ENCODE measurements at regions not wholly inside any gene's neighbourhood (a gene's known extent, or its start where the extent isn't known, plus 50 kb on each side); places are given as distances from the start of the nearest gene placed in this dataset.

DNA sequence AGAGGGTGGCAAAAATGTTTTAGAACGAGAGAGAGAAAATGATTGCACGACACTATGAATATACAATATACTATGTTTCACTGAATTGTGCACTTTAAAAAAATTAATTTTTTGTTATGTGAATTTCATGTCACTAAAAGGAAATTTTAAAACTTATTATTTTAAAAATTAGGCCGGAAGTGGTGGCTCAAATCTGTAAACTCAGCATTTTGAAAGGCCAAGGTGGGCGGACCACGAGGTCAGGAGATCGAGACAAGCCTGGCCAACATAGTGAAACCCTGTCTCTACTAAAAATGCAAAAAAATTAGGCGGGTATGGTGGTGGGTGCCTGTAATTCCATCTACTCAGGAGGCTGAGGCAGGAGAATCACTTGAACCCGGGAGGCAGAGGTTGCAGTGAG lies 642.5 kb downstream of the XPNPEP1 start:
- Mint-ChIP-seq H3K27ac (no peak overlapping the region), H3K27me3 (no peaks in the 10 kb centered on the region), H3K9me3 (ENCODE audit: insufficient read depth) (no peaks in the 10 kb centered on the region), H3K4me1 (no peaks in the 10 kb centered on the region), H3K4me3 (no peak overlapping the region)
- WGBS (ENCODE audit: insufficient coverage) = 100% methylated on average over 3 of the region's 8 CpGs
- ATAC-seq (ENCODE audit: low read depth) = no peak
- Histone ChIP-seq H3K27ac (ENCODE audit: low read length in 2 of 2) (no peak overlapping the region), H3K9ac (ENCODE audit: low read length) (no peak overlapping the region), H3K4me3 (ENCODE audit: control extremely low read depth in 1 of 5, extremely low read depth in 1 of 5, insufficient read depth in 1 of 5, low read depth in 2 of 5, low read length in 4 of 5) (no peak overlapping the region), H3K4me2 (replicated peaks; ENCODE audit: low read depth, low read length, poor library complexity, severe bottlenecking) (no peak overlapping the region), H3K27me3 (replicated peaks in 1 of 4; ENCODE audit: control extremely low read depth in 1 of 4, control insufficient read depth in 3 of 4, insufficient read depth in 4 of 4, low read length in 3 of 4) (no peaks in the 10 kb centered on the region), H4K20me1 (ENCODE audit: control insufficient read depth, insufficient read depth, low read length, poor library complexity, severe bottlenecking) (no peaks in the 10 kb centered on the region), H3K79me2 (ENCODE audit: control insufficient read depth, insufficient read depth, low read length) (no peaks in the 10 kb centered on the region), H3K36me3 (replicated peaks in 1 of 2; ENCODE audit: control extremely low read depth in 1 of 2, control insufficient read depth in 1 of 2, extremely low read depth in 1 of 2, insufficient read depth in 2 of 2, low read length in 1 of 2) (no peaks in the 10 kb centered on the region), H2AFZ (ENCODE audit: insufficient read depth, low read depth, low read length, poor library complexity, severe bottlenecking) (no peak overlapping the region), H3K9me3 (ENCODE audit: control extremely low read depth in 1 of 3, control insufficient read depth in 2 of 3, insufficient read depth in 1 of 3, low read length in 2 of 3) (no peaks in the 10 kb centered on the region), H3K4me1 (ENCODE audit: control insufficient read depth in 2 of 2, insufficient read depth in 2 of 2, low read length in 2 of 2) (no peaks in the 10 kb centered on the region)
- ChIA-PET CTCF (no interaction called here), POLR2A (no interaction called here)
- intact Hi-C loops (cut with micrococcal nuclease) = no loop called here
- no peak for DNase-seq
- TF ChIP-seq, protein P1, sequence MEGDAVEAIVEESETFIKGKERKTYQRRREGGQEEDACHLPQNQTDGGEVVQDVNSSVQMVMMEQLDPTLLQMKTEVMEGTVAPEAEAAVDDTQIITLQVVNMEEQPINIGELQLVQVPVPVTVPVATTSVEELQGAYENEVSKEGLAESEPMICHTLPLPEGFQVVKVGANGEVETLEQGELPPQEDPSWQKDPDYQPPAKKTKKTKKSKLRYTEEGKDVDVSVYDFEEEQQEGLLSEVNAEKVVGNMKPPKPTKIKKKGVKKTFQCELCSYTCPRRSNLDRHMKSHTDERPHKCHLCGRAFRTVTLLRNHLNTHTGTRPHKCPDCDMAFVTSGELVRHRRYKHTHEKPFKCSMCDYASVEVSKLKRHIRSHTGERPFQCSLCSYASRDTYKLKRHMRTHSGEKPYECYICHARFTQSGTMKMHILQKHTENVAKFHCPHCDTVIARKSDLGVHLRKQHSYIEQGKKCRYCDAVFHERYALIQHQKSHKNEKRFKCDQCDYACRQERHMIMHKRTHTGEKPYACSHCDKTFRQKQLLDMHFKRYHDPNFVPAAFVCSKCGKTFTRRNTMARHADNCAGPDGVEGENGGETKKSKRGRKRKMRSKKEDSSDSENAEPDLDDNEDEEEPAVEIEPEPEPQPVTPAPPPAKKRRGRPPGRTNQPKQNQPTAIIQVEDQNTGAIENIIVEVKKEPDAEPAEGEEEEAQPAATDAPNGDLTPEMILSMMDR (IDR thresholded peaks at IDR 0.05) = no peak
- TF ChIP-seq EZH2 (IDR thresholded peaks at IDR 0.05; ENCODE audit: borderline replicate concordance, insufficient read depth, low read depth, low read length, poor library complexity, severe bottlenecking) = no peak

DNA sequence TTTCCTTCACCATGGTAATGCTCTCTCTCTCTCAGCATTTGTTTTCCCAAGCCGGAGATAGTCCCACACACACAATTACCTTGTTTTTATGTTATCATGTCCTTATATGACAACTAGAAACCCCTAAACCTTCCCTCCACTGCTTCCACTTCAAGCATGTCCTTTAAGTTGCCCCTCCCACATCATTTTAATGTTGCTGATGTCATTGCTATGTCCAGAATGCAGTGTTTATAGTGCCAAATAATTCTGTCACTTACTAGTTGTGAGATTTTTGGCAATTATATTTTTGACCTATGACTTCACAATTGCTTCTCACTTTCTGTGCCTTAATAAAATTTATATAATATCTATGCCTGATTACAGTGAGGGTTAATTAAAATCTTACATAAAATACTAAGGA lies 645.9 kb downstream of the XPNPEP1 start:
- no peaks in the 10 kb centered on the region for H3K4me1 ChIP-seq (ENCODE audit: control insufficient read depth in 2 of 2, insufficient read depth in 2 of 2, low read length in 2 of 2)

More for the DNA sequence above, 645.9 kb downstream of the XPNPEP1 start:
- Histone ChIP-seq H3K9me3 (ENCODE audit: control extremely low read depth in 1 of 3, control insufficient read depth in 2 of 3, insufficient read depth in 1 of 3, low read length in 2 of 3) (no peaks in the 10 kb centered on the region), H2AFZ (ENCODE audit: insufficient read depth, low read depth, low read length, poor library complexity, severe bottlenecking) (no peak overlapping the region), H3K4me2 (replicated peaks; ENCODE audit: low read depth, low read length, poor library complexity, severe bottlenecking) (no peak overlapping the region), H3K27ac (ENCODE audit: low read length in 2 of 2) (no peak overlapping the region), H4K20me1 (ENCODE audit: control insufficient read depth, insufficient read depth, low read length, poor library complexity, severe bottlenecking) (no peaks in the 10 kb centered on the region), H3K9ac (ENCODE audit: low read length) (no peak overlapping the region), H3K36me3 (replicated peaks in 1 of 2; ENCODE audit: control extremely low read depth in 1 of 2, control insufficient read depth in 1 of 2, extremely low read depth in 1 of 2, insufficient read depth in 2 of 2, low read length in 1 of 2) (no peaks in the 10 kb centered on the region), H3K4me3 (ENCODE audit: control extremely low read depth in 1 of 5, extremely low read depth in 1 of 5, insufficient read depth in 1 of 5, low read depth in 2 of 5, low read length in 4 of 5) (no peak overlapping the region), H3K79me2 (ENCODE audit: control insufficient read depth, insufficient read depth, low read length) (no peaks in the 10 kb centered on the region), H3K27me3 (replicated peaks in 1 of 4; ENCODE audit: control extremely low read depth in 1 of 4, control insufficient read depth in 3 of 4, insufficient read depth in 4 of 4, low read length in 3 of 4) (no peaks in the 10 kb centered on the region)
- POLR2A ChIA-PET = no interaction called here
- intact Hi-C loops (cut with micrococcal nuclease) = no loop called here
- H3K27ac Mint-ChIP-seq = no peak overlapping the region
- CTCF ChIA-PET = no interaction called here
- no peak for ATAC-seq (ENCODE audit: low read depth)
- no peak for DNase-seq
- H3K4me1 Mint-ChIP-seq = no peaks in the 10 kb centered on the region
- no peak overlapping the region for H3K4me3 Mint-ChIP-seq
- H3K9me3 Mint-ChIP-seq (ENCODE audit: insufficient read depth) = no peaks in the 10 kb centered on the region
- no CpG with 5 or more reads among the region's 1 CpG for WGBS (ENCODE audit: insufficient coverage)
- H3K27me3 Mint-ChIP-seq = no peaks in the 10 kb centered on the region
- no peak for TF ChIP-seq EZH2 (IDR thresholded peaks at IDR 0.05; ENCODE audit: borderline replicate concordance, insufficient read depth, low read depth, low read length, poor library complexity, severe bottlenecking)
- TF ChIP-seq, protein P1 (IDR thresholded peaks at IDR 0.05) = no peak

All from B cell (primary cell).